Kidney (tissue), 13 donors: ENCODE measurements at regions not wholly inside any gene's neighbourhood (a gene's known extent, or its start where the extent isn't known, plus 50 kb on each side); places are given as distances from the start of the nearest gene placed in this dataset.

Experiments
- DNase-seq, 5 donors: peaks; one replicate each; pipeline ENCODE4 v3.0.0-alpha.2; 2013 to 2020
- FAIRE-seq: peaks from 2 replicates; lab custom pipeline; 2012; peaks lifted over from hg19 to GRCh38; lab: Jason Lieb, UNC
- H3K27ac ChIP-seq, 2 donors: one replicate each; pipeline ENCODE4 v1.7.0; 2013; ENCODE audit warnings: low read depth in 2 of 2, low read length in 2 of 2, inconsistent platforms in 1 of 2
- H3K27me3 ChIP-seq: one replicate; pipeline ENCODE4 v1.7.1; 2013; ENCODE audit warnings: low read length, inconsistent platforms; ENCODE audit not compliant: control insufficient read depth, insufficient read depth
- H3K36me3 ChIP-seq, 3 donors: one replicate each; pipeline versions ENCODE4 v1.7.0 to v1.7.1; 2013; ENCODE audit warnings: low read length in 3 of 3, control low read depth in 1 of 3, inconsistent platforms in 1 of 3; ENCODE audit not compliant: insufficient read depth in 3 of 3, control insufficient read depth in 2 of 3
- H3K4me1 ChIP-seq, 3 donors: one replicate each; pipeline versions ENCODE4 v1.7.0 to v1.7.1; 2013; ENCODE audit warnings: low read length in 3 of 3, inconsistent platforms in 1 of 3, low read depth in 1 of 3; ENCODE audit not compliant: control insufficient read depth in 2 of 3, insufficient read depth in 2 of 3
- H3K4me3 ChIP-seq, 3 donors: one replicate each; pipeline versions ENCODE4 v1.7.0 to v1.8.1; 2013; ENCODE audit warnings: low read length in 3 of 3, control low read depth in 1 of 3, inconsistent platforms in 1 of 3
- H3K9ac ChIP-seq, 3 donors: one replicate each; pipeline versions ENCODE4 v1.7.0 to v1.7.1; 2013; ENCODE audit warnings: low read length in 3 of 3, control low read depth in 1 of 3, inconsistent platforms in 1 of 3
- H3K9me3 ChIP-seq, 3 donors: one replicate each; pipeline versions ENCODE4 v1.7.0 to v1.7.1; 2013; ENCODE audit warnings: low read length in 3 of 3, control low read depth in 1 of 3, inconsistent platforms in 1 of 3; ENCODE audit not compliant: control insufficient read depth in 2 of 3, insufficient read depth in 1 of 3
- CTCF ChIP-seq: IDR thresholded peaks from 3 replicates; pipeline ENCODE4 v1.5.1; 2012; ENCODE audit warnings: mild to moderate bottlenecking, moderate library complexity, borderline replicate concordance; ENCODE audit not compliant: insufficient read depth; ENCODE audit errors: extremely low read depth
- intact Hi-C: fragments of 100-400 bp; cut with DNase I; formaldehyde crosslinking; loops from one replicate; pipeline ENCODE4 v1.11.1; 2022
- donor health status: control.
- donor health status: control.
- donor health status: control.
- donor health status: control.
- donor health status: control.
- donor health status: DM: yes; HTN: yes; CAD: no.
- donor health status: Normal renal cell carcinoma (clear cell type).

GRCh38 chr20:11483697-11484096 lies 434.0 kb upstream of the BTBD3 start:
- Histone ChIP-seq H3K4me1 (no peaks in the 10 kb centered on the region), H3K9ac (no peak overlapping the region), H3K27ac (no peak overlapping the region), H3K9me3 (no peaks in the 10 kb centered on the region), H3K36me3 (no peaks in the 10 kb centered on the region), H3K27me3 (no peaks in the 10 kb centered on the region), H3K4me3 (no peak overlapping the region)
- TF ChIP-seq CTCF = no peak
- no peak for FAIRE-seq
- DNase-seq = no peak
- intact Hi-C loops = no loop called here

GRCh38 chr20:11484479-11484878 lies 433.2 kb upstream of the BTBD3 start:
- FAIRE-seq (no peak), DNase-seq (no peak)
- Histone ChIP-seq H3K4me3 (no peak overlapping the region), H3K36me3 (no peaks in the 10 kb centered on the region), H3K9ac (no peak overlapping the region), H3K4me1 (no peaks in the 10 kb centered on the region), H3K27me3 (no peaks in the 10 kb centered on the region), H3K9me3 (no peaks in the 10 kb centered on the region), H3K27ac (no peak overlapping the region)
- intact Hi-C loops = no loop called here
- no peak for TF ChIP-seq CTCF

GRCh38 chr20:11492386-11492785 lies 425.3 kb upstream of the BTBD3 start:
- Histone ChIP-seq H3K4me3 (no peak overlapping the region), H3K9me3 (no peaks in the 10 kb centered on the region), H3K27ac (no peak overlapping the region), H3K36me3 (no peaks in the 10 kb centered on the region), H3K4me1 (no peaks in the 10 kb centered on the region), H3K27me3 (no peaks in the 10 kb centered on the region), H3K9ac (no peak overlapping the region)
- DNase-seq (no peak), FAIRE-seq (no peak)
- TF ChIP-seq CTCF = no peak
- intact Hi-C loops = no loop called here

GRCh38 chr20:11492846-11493245 lies 424.8 kb upstream of the BTBD3 start:
- Histone ChIP-seq H3K9ac (no peak overlapping the region), H3K27me3 (no peaks in the 10 kb centered on the region), H3K9me3 (no peaks in the 10 kb centered on the region), H3K36me3 (no peaks in the 10 kb centered on the region), H3K4me3 (no peak overlapping the region), H3K4me1 (no peaks in the 10 kb centered on the region), H3K27ac (no peak overlapping the region)
- DNase-seq (no peak), FAIRE-seq (no peak)
- no peak for TF ChIP-seq CTCF
- intact Hi-C loops = no loop called here
